GM23338 (cell line): ENCODE measurements at regions not wholly inside any gene's neighbourhood (a gene's known extent, or its start where the extent isn't known, plus 50 kb on each side); places are given as distances from the start of the nearest gene placed in this dataset.

ENCODE experiments used
- ATAC-seq: fragments of 200-7000 bp; cut with Tn5 transposase; 3 replicates; pipeline ENCODE4 v1.9.1; 2020
- DNase-seq: peaks from one replicate; pipeline ENCODE4 v3.0.0-alpha.2; 2015; ENCODE audit warnings: low spot score
- H2AFZ ChIP-seq: fragments of 200-600 bp; sonication (generic); 2 replicates; pipeline ENCODE4 v1.8.0; 2016; ENCODE audit warnings: antibody characterized with exemption, mild to moderate bottlenecking, moderate library complexity
- H3F3A ChIP-seq: fragments of 200-600 bp; sonication (generic); replicated peaks from 2 replicates; pipeline ENCODE4 v1.8.0; 2017; ENCODE audit warnings: antibody characterized with exemption, mixed run types, low read depth
- H3K27ac ChIP-seq: fragments of 200-600 bp; sonication (generic); 2 replicates; pipeline ENCODE4 v1.6.1; 2016; ENCODE audit warnings: low read depth
- H3K27me3 ChIP-seq: fragments of 200-600 bp; sonication (generic); 2 replicates; pipeline ENCODE4 v1.8.0; 2016; ENCODE audit warnings: mild to moderate bottlenecking, mixed run types, moderate library complexity; ENCODE audit not compliant: insufficient read depth
- H3K36me3 ChIP-seq: fragments of 200-600 bp; sonication (generic); 2 replicates; pipeline ENCODE4 v1.8.0; 2016; ENCODE audit warnings: mild to moderate bottlenecking; ENCODE audit not compliant: insufficient read depth
- H3K4me1 ChIP-seq: fragments of 200-600 bp; sonication (generic); 2 replicates; pipeline ENCODE4 v1.8.0; 2016; ENCODE audit warnings: mild to moderate bottlenecking, moderate library complexity; ENCODE audit not compliant: insufficient read depth
- H3K4me2 ChIP-seq: fragments of 200-600 bp; sonication (generic); 2 replicates; pipeline ENCODE4 v1.7.1; 2017; ENCODE audit warnings: mixed run types
- H3K4me3 ChIP-seq: fragments of 200-600 bp; sonication (generic); 2 replicates; pipeline ENCODE4 v1.6.1; 2016; ENCODE audit warnings: mixed run types
- H3K79me2 ChIP-seq: fragments of 200-600 bp; sonication (generic); replicated peaks from 2 replicates; pipeline ENCODE4 v1.8.0; 2017; ENCODE audit warnings: mild to moderate bottlenecking; ENCODE audit not compliant: insufficient read depth
- H3K9me2 ChIP-seq: fragments of 200-600 bp; sonication (generic); 2 replicates; pipeline ENCODE4 v1.8.0; 2017; ENCODE audit not compliant: insufficient read depth
- H4K20me1 ChIP-seq: fragments of 200-600 bp; sonication (generic); replicated peaks from 2 replicates; pipeline ENCODE4 v1.8.0; 2017; ENCODE audit warnings: mild to moderate bottlenecking; ENCODE audit not compliant: insufficient read depth
- H3K27ac Mint-ChIP-seq: 2 replicates; pipeline ENCODE4 v1.8.0; 2020; ENCODE audit warnings: inconsistent platforms, mild to moderate bottlenecking, moderate library complexity, mixed read lengths
- H3K27me3 Mint-ChIP-seq: 3 replicates; pipeline ENCODE4 v1.8.0; 2022; ENCODE audit warnings: low read depth, mild to moderate bottlenecking, moderate library complexity, mixed read lengths, inconsistent platforms; ENCODE audit not compliant: insufficient read depth, poor library complexity
- H3K36me3 Mint-ChIP-seq: 3 replicates; pipeline ENCODE4 v1.8.0; 2021; ENCODE audit warnings: low read depth, mild to moderate bottlenecking, inconsistent platforms, moderate library complexity, mixed read lengths
- H3K4me1 Mint-ChIP-seq: 3 replicates; pipeline ENCODE4 v1.8.0; 2020; ENCODE audit warnings: mild to moderate bottlenecking, inconsistent platforms, mixed read lengths
- H3K4me3 Mint-ChIP-seq: 3 replicates; pipeline ENCODE4 v1.8.0; 2021; ENCODE audit warnings: moderate library complexity, mild to moderate bottlenecking, inconsistent platforms, mixed read lengths
- H3K9me3 Mint-ChIP-seq: 3 replicates; pipeline ENCODE4 v1.8.0; 2020; ENCODE audit warnings: moderate library complexity, mild to moderate bottlenecking, inconsistent platforms, mixed read lengths
- CREB1 ChIP-seq: fragments of 250-450 bp; sonication (Bioruptor Pico); IDR thresholded peaks from 2 replicates; pipeline ENCODE4 v1.5.0; 2020; ENCODE audit warnings: low read depth, mild to moderate bottlenecking, moderate library complexity
- EZH2 ChIP-seq: fragments of 200-600 bp; sonication (generic); IDR thresholded peaks from one replicate; pipeline ENCODE4 v1.8.0; 2017; ENCODE audit warnings: antibody characterized with exemption, mild to moderate bottlenecking, low read depth; ENCODE audit not compliant: unreplicated experiment
- EZH2phosphoT487 ChIP-seq: fragments of 200-600 bp; sonication (generic); IDR thresholded peaks from one replicate; pipeline ENCODE4 v1.8.1; 2018; ENCODE audit warnings: antibody characterized with exemption; ENCODE audit not compliant: unreplicated experiment
- POLR2AphosphoS5 ChIP-seq: IDR thresholded peaks from 2 replicates; pipeline ENCODE4 v1.6.1; 2016; ENCODE audit warnings: antibody characterized with exemption, low read depth
- ZNF114 ChIP-seq: fragments of 250-450 bp; sonication (Bioruptor Pico); IDR thresholded peaks from 2 replicates; pipeline ENCODE4 v1.5.0; 2020; ENCODE audit warnings: mild to moderate bottlenecking, moderate library complexity
- TF ChIP-seq, protein P1 (sequence below), 2 experiments: fragments of 200-600 bp in 1 of 2; sonication (generic) in 1 of 2; conservative IDR thresholded peaks; 2 replicates each; pipeline versions ENCODE4 v1.5.1 to v1.6.1; 2016 to 2017; ENCODE audit warnings: antibody characterized with exemption in 2 of 2, low read depth in 2 of 2, mild to moderate bottlenecking in 2 of 2, moderate library complexity in 1 of 2
- TF ChIP-seq, protein P2 (sequence below): IDR thresholded peaks from one replicate; pipeline ENCODE4 v1.6.1; 2018; ENCODE audit warnings: antibody characterized with exemption; ENCODE audit not compliant: unreplicated experiment
- TF ChIP-seq, protein P3 (sequence below): fragments of 250-450 bp; sonication (Bioruptor Pico); IDR thresholded peaks from 2 replicates; pipeline ENCODE4 v1.5.0; 2020; ENCODE audit warnings: mild to moderate bottlenecking, moderate library complexity

DNA sequence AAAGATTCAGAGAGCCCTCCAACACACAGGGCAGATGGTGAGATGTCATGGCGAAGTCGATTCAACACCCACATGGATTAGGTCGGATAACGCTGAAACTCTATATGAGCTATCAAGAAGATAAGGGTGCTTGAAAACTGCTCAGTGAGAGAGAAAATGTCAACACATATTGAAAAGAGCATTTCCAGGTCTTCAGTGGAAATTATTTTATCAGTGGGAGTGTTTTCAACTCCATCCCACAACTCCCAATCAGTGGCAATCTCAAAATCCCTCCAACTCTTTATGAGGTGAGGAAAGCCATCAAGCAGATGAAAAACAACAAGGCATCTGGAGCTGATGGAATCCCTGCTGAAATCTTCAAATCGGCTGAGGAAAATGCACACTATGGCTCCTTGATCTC is 104.5 kb upstream of the KLHL14 start:
- ATAC-seq = no peak
- Histone ChIP-seq H3F3A (no peaks in the 10 kb centered on the region), H2AFZ (no peak overlapping the region), H3K4me1 (peaks cover 20% of the 10 kb centered on the region), H3K27me3 (no peaks in the 10 kb centered on the region), H3K4me2 (no peak overlapping the region), H4K20me1 (no peaks in the 10 kb centered on the region), H3K36me3 (no peaks in the 10 kb centered on the region), H3K27ac (no peak overlapping the region), H3K79me2 (no peaks in the 10 kb centered on the region), H3K9me2 (peaks cover 28% of the 10 kb centered on the region; the same call in 1 of the 2 replicates), H3K4me3 (no peak overlapping the region)
- H3K27ac Mint-ChIP-seq = no peak overlapping the region
- H3K4me3 Mint-ChIP-seq = no peak overlapping the region
- H3K4me1 Mint-ChIP-seq = peaks cover 17% of the 10 kb centered on the region
- TF ChIP-seq, protein P1, sequence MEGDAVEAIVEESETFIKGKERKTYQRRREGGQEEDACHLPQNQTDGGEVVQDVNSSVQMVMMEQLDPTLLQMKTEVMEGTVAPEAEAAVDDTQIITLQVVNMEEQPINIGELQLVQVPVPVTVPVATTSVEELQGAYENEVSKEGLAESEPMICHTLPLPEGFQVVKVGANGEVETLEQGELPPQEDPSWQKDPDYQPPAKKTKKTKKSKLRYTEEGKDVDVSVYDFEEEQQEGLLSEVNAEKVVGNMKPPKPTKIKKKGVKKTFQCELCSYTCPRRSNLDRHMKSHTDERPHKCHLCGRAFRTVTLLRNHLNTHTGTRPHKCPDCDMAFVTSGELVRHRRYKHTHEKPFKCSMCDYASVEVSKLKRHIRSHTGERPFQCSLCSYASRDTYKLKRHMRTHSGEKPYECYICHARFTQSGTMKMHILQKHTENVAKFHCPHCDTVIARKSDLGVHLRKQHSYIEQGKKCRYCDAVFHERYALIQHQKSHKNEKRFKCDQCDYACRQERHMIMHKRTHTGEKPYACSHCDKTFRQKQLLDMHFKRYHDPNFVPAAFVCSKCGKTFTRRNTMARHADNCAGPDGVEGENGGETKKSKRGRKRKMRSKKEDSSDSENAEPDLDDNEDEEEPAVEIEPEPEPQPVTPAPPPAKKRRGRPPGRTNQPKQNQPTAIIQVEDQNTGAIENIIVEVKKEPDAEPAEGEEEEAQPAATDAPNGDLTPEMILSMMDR (conservative IDR thresholded peaks at IDR 0.05; ENCODE audit: low read depth in 2 of 2) = no peak
- H3K27me3 Mint-ChIP-seq = peaks cover 8% of the 10 kb centered on the region
- no peaks in the 10 kb centered on the region for H3K36me3 Mint-ChIP-seq
- no peaks in the 10 kb centered on the region for H3K9me3 Mint-ChIP-seq
- DNase-seq = no peak

DNA sequence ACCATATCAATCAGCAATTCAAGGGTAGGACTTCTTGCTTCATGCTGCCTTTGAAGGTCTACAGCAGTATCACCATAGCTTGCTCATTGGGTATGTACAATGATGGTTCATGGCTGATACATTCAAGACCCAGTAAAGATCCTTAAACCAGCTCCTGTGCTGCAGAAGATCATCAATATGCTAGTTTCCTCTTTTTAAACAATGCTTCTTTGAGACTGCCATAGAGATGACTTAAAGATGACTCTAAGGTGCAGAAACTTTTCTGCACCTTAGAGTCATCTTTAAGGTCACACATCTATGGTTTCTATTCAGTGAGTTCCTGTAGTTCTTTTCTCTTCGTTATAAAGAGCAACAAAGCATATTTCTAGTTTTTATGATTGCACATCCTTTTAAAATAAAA is 102.8 kb upstream of the KLHL14 start:
- ATAC-seq (no peak), DNase-seq (no peak)
- Histone ChIP-seq H2AFZ (no peak overlapping the region), H3K36me3 (no peaks in the 10 kb centered on the region), H3K79me2 (no peaks in the 10 kb centered on the region), H4K20me1 (no peaks in the 10 kb centered on the region), H3K4me3 (no peak overlapping the region), H3K27ac (no peak overlapping the region), H3K9me2 (peaks cover 20% of the 10 kb centered on the region; the same call in 1 of the 2 replicates), H3F3A (no peaks in the 10 kb centered on the region), H3K4me2 (no peak overlapping the region), H3K4me1 (peaks cover 20% of the 10 kb centered on the region), H3K27me3 (no peaks in the 10 kb centered on the region)
- Mint-ChIP-seq H3K27me3 (peaks cover 6% of the 10 kb centered on the region), H3K4me1 (peaks cover 17% of the 10 kb centered on the region), H3K9me3 (no peaks in the 10 kb centered on the region), H3K27ac (no peak overlapping the region), H3K4me3 (no peak overlapping the region), H3K36me3 (no peaks in the 10 kb centered on the region)
- TF ChIP-seq ZNF114 (CRISPR knock-in tag) = no peak
- TF ChIP-seq POLR2AphosphoS5 = no peak
- TF ChIP-seq EZH2phosphoT487 = no peak
- no peak for TF ChIP-seq EZH2
- TF ChIP-seq, protein P2, sequence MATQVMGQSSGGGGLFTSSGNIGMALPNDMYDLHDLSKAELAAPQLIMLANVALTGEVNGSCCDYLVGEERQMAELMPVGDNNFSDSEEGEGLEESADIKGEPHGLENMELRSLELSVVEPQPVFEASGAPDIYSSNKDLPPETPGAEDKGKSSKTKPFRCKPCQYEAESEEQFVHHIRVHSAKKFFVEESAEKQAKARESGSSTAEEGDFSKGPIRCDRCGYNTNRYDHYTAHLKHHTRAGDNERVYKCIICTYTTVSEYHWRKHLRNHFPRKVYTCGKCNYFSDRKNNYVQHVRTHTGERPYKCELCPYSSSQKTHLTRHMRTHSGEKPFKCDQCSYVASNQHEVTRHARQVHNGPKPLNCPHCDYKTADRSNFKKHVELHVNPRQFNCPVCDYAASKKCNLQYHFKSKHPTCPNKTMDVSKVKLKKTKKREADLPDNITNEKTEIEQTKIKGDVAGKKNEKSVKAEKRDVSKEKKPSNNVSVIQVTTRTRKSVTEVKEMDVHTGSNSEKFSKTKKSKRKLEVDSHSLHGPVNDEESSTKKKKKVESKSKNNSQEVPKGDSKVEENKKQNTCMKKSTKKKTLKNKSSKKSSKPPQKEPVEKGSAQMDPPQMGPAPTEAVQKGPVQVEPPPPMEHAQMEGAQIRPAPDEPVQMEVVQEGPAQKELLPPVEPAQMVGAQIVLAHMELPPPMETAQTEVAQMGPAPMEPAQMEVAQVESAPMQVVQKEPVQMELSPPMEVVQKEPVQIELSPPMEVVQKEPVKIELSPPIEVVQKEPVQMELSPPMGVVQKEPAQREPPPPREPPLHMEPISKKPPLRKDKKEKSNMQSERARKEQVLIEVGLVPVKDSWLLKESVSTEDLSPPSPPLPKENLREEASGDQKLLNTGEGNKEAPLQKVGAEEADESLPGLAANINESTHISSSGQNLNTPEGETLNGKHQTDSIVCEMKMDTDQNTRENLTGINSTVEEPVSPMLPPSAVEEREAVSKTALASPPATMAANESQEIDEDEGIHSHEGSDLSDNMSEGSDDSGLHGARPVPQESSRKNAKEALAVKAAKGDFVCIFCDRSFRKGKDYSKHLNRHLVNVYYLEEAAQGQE = no peak
- TF ChIP-seq, protein P3, sequence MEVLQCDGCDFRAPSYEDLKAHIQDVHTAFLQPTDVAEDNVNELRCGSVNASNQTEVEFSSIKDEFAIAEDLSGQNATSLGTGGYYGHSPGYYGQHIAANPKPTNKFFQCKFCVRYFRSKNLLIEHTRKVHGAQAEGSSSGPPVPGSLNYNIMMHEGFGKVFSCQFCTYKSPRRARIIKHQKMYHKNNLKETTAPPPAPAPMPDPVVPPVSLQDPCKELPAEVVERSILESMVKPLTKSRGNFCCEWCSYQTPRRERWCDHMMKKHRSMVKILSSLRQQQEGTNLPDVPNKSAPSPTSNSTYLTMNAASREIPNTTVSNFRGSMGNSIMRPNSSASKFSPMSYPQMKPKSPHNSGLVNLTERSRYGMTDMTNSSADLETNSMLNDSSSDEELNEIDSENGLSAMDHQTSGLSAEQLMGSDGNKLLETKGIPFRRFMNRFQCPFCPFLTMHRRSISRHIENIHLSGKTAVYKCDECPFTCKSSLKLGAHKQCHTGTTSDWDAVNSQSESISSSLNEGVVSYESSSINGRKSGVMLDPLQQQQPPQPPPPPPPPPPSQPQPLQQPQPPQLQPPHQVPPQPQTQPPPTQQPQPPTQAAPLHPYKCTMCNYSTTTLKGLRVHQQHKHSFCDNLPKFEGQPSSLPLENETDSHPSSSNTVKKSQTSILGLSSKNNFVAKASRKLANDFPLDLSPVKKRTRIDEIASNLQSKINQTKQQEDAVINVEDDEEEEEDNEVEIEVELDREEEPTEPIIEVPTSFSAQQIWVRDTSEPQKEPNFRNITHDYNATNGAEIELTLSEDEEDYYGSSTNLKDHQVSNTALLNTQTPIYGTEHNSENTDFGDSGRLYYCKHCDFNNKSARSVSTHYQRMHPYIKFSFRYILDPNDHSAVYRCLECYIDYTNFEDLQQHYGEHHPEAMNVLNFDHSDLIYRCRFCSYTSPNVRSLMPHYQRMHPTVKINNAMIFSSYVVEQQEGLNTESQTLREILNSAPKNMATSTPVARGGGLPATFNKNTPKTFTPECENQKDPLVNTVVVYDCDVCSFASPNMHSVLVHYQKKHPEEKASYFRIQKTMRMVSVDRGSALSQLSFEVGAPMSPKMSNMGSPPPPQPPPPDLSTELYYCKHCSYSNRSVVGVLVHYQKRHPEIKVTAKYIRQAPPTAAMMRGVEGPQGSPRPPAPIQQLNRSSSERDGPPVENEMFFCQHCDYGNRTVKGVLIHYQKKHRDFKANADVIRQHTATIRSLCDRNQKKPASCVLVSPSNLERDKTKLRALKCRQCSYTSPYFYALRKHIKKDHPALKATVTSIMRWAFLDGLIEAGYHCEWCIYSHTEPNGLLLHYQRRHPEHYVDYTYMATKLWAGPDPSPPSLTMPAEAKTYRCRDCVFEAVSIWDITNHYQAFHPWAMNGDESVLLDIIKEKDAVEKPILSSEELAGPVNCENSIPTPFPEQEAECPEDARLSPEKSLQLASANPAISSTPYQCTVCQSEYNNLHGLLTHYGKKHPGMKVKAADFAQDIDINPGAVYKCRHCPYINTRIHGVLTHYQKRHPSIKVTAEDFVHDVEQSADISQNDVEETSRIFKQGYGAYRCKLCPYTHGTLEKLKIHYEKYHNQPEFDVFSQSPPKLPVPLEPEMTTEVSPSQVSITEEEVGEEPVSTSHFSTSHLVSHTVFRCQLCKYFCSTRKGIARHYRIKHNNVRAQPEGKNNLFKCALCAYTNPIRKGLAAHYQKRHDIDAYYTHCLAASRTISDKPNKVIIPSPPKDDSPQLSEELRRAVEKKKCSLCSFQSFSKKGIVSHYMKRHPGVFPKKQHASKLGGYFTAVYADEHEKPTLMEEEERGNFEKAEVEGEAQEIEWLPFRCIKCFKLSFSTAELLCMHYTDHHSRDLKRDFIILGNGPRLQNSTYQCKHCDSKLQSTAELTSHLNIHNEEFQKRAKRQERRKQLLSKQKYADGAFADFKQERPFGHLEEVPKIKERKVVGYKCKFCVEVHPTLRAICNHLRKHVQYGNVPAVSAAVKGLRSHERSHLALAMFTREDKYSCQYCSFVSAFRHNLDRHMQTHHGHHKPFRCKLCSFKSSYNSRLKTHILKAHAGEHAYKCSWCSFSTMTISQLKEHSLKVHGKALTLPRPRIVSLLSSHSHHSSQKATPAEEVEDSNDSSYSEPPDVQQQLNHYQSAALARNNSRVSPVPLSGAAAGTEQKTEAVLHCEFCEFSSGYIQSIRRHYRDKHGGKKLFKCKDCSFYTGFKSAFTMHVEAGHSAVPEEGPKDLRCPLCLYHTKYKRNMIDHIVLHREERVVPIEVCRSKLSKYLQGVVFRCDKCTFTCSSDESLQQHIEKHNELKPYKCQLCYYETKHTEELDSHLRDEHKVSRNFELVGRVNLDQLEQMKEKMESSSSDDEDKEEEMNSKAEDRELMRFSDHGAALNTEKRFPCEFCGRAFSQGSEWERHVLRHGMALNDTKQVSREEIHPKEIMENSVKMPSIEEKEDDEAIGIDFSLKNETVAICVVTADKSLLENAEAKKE (CRISPR knock-in tag) = no peak
- no peak for TF ChIP-seq CREB1 (CRISPR knock-in tag)
- TF ChIP-seq, protein P1 (conservative IDR thresholded peaks at IDR 0.05; ENCODE audit: low read depth in 2 of 2) = no peak
